Activated naive CD4-positive, alpha-beta T cell treated with anti-CD3 and anti-CD28 coated beads, Interleukin-2, amount 50 U/mL, for 24 hours (primary cell): ENCODE measurements at regions not wholly inside any gene's neighbourhood (a gene's known extent, or its start where the extent isn't known, plus 50 kb on each side); places are given as distances from the start of the nearest gene placed in this dataset.
"Not testable (repeated sequence)": the region's sequence is repeated elsewhere in the genome, so short reads cannot be mapped to it uniquely, and the experiment has no call there.

Experiments
- H3K27ac Mint-ChIP-seq: one replicate; pipeline ENCODE4 v1.8.0; 2021; ENCODE audit warnings: mild to moderate bottlenecking, mixed read lengths
- H3K27me3 Mint-ChIP-seq: one replicate; pipeline ENCODE4 v1.8.0; 2021; ENCODE audit warnings: mixed read lengths
- H3K36me3 Mint-ChIP-seq: one replicate; pipeline ENCODE4 v1.8.0; 2021; ENCODE audit warnings: mixed read lengths
- H3K4me1 Mint-ChIP-seq: one replicate; pipeline ENCODE4 v1.8.0; 2021; ENCODE audit warnings: mixed read lengths
- H3K4me3 Mint-ChIP-seq: one replicate; pipeline ENCODE4 v1.8.0; 2021; ENCODE audit warnings: mild to moderate bottlenecking, mixed read lengths
- H3K9me3 Mint-ChIP-seq: one replicate; pipeline ENCODE4 v1.8.0; 2021; ENCODE audit warnings: mixed read lengths

- Mint-ChIP-seq H3K9me3 (peaks cover 6% of the 10 kb centered on the region), H3K4me1 (no peaks in the 10 kb centered on the region), H3K36me3 (no peaks in the 10 kb centered on the region), H3K27me3 (no peaks in the 10 kb centered on the region), H3K27ac (no peak overlapping the region), H3K4me3 (no peak overlapping the region)
These were observed 219.5 kb upstream of the KCND2 start for GRCh38 chr7:120053390-120053961.

DNA sequence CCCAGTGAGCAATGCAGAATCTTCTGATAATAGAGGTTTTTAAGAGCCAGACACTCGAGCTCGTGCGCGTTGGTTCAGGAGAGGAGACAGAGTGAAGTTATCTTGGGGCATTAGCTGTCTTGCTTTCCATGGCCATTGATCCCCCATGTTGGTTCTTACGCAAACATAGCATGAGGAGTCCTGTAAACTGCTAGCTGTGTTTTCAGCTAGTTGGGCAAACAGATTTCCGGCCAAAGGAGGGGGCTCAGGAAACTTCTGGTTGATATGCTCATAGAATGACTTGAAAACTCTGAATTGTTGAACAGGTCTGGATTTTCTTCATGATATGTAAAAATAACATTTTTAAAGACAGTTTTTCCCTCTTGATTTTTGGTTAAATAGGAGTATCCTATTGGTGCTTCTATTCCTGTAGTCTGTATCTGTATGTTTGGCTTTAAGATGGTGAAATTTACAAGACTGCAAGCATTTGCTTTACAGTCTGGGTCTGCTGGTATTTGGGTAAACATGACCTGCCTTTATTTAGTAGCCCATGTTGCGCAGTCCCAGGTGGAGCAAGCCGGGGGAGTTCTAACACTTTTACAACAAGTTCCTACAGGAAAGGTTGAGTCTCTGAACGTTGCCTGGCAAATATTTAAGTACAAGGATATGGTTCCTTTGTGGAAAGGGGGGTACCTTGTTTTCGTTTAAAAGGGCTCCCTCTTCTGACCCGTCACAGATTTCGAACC, 218.4 kb upstream of the KCND2 start:
- H3K36me3 Mint-ChIP-seq = no peaks in the 10 kb centered on the region
- no peak overlapping the region for H3K27ac Mint-ChIP-seq
- no peaks in the 10 kb centered on the region for H3K4me1 Mint-ChIP-seq
- H3K4me3 Mint-ChIP-seq = no peak overlapping the region
- no peaks in the 10 kb centered on the region for H3K27me3 Mint-ChIP-seq
- peaks cover 6% of the 10 kb centered on the region for H3K9me3 Mint-ChIP-seq

DNA sequence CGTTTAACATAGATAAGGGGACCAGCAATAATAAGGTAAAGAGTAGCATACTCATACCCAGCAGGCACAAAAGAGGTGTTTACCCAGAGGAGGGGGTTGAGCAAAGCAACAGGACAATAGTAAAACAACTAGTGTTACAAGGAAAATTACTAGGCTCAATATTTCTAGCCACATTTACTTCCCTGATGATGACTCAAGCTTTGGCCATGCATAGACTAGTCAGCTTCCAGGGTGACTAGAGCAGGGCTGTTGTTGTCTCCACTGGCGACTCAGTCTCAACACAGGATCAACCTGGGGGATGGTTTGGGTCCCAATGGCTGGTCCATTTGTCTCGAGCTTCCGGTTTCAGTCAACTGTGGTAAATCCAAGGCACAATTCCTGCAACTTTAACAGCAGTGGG, 217.7 kb upstream of the KCND2 start:
- no peak overlapping the region for H3K27ac Mint-ChIP-seq
- H3K9me3 Mint-ChIP-seq = peaks cover 6% of the 10 kb centered on the region

GRCh38 chr7:120056227-120056626, 216.7 kb upstream of the KCND2 start:
- Mint-ChIP-seq H3K36me3 (no peaks in the 10 kb centered on the region), H3K4me3 (no peak overlapping the region), H3K4me1 (no peaks in the 10 kb centered on the region), H3K27me3 (no peaks in the 10 kb centered on the region), H3K9me3 (peaks cover 6% of the 10 kb centered on the region), H3K27ac (no peak overlapping the region)

More for the DNA sequence above, 217.7 kb upstream of the KCND2 start:
- H3K4me1 Mint-ChIP-seq = no peaks in the 10 kb centered on the region
- no peaks in the 10 kb centered on the region for H3K27me3 Mint-ChIP-seq
- H3K4me3 Mint-ChIP-seq = no peak overlapping the region
- H3K36me3 Mint-ChIP-seq = no peaks in the 10 kb centered on the region

- Mint-ChIP-seq H3K4me3 (no peak overlapping the region), H3K36me3 (no peaks in the 10 kb centered on the region), H3K27ac (no peak overlapping the region), H3K27me3 (no peaks in the 10 kb centered on the region), H3K4me1 (no peaks in the 10 kb centered on the region), H3K9me3 (no peaks in the 10 kb centered on the region)
These were observed 213.3 kb upstream of the KCND2 start for GRCh38 chr7:120059641-120060040.

DNA sequence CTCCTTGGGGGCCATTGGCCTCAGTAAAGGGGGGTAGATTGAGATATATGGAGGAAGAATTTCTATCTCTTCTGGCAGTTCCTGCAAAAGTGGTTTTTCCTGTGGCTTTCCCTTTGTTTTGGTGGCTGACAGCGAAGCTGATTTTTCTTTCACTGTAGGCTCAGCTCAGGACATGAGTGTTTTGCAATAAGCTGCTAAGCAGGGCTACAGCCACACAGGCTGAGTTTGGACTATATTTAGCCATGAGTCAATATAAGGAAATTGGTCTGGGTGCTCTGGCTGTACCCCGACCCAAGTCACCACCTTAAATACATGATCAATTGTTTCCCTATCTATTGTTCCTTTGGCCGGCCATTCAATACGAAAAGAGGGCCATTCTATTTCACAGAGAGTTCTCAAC, 212.7 kb upstream of the KCND2 start:
- H3K4me3 Mint-ChIP-seq = no peak overlapping the region

GRCh38 chr7:120060875-120061274, 212.1 kb upstream of the KCND2 start:
- Mint-ChIP-seq H3K27me3 (no peaks in the 10 kb centered on the region), H3K4me3 (no peak overlapping the region), H3K36me3 (no peaks in the 10 kb centered on the region), H3K9me3 (no peaks in the 10 kb centered on the region), H3K4me1 (no peaks in the 10 kb centered on the region), H3K27ac (no peak overlapping the region)

More for the DNA sequence above, 212.7 kb upstream of the KCND2 start:
- Mint-ChIP-seq H3K9me3 (no peaks in the 10 kb centered on the region), H3K36me3 (no peaks in the 10 kb centered on the region), H3K4me1 (no peaks in the 10 kb centered on the region), H3K27ac (no peak overlapping the region), H3K27me3 (no peaks in the 10 kb centered on the region)

DNA sequence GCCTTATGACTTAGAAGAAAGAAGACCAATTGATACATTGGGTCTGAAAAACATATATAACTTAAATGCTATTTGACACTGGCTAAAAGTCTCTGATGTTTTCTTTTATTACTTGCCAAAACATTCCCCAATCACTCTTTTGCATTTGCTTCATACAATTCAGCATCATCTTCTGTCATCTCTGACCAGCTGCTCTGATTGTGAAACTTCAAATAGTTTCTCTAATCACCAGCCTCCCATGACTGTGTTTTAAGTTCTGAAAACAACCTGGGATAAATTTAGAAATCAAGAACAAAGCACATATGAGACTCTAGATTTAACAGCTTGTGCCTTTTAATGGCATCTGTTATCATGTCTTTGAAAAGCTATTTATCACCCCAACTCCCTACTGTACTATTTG, 208.4 kb upstream of the KCND2 start:
- Mint-ChIP-seq H3K27ac (no peak overlapping the region), H3K9me3 (peaks cover 12% of the 10 kb centered on the region), H3K4me3 (no peak overlapping the region), H3K36me3 (no peaks in the 10 kb centered on the region), H3K4me1 (no peaks in the 10 kb centered on the region), H3K27me3 (no peaks in the 10 kb centered on the region)

DNA sequence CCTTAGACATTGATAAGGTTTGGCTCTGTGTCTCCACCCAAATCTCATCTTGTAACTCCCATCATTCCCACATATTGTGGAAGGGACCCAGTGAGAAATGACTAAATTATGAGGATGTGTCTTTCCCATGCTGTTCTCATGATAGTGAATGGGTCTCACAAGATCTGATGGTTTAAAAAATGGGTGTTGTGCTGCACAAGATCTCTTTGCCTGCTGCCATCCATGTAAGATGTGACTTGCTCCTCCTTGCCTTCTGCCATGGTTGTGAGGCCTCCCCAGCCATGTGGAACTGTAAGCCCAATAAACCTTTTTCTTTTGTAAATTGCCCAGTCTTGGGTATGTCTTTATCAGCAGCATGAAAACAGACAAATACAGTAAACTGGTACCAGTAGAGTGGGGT, 206.1 kb upstream of the KCND2 start:
- peaks cover 21% of the 10 kb centered on the region for H3K9me3 Mint-ChIP-seq
- H3K4me3 Mint-ChIP-seq, H3K36me3 Mint-ChIP-seq, H3K27me3 Mint-ChIP-seq, H3K4me1 Mint-ChIP-seq, H3K27ac Mint-ChIP-seq: not testable (repeated sequence)

DNA sequence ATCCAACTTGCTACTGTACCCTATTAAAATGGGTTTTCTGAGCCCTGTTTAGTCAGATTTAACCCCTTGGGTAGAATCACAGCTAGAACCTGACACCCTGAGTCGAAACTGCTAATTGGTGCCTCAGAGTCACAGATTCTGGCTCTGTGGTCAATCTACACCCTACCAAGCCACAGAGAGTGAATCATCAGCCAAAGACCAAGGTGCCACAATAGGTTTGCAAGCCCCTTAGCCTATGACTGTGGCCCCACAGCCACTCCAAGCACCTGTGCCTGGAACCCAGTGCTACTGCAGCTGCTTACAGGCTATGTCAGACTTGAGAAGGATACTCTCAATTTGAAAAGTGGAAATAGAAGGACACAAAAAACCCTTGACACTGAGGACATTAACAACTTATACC, 202.8 kb upstream of the KCND2 start:
- no peaks in the 10 kb centered on the region for H3K27me3 Mint-ChIP-seq
- peaks cover 21% of the 10 kb centered on the region for H3K9me3 Mint-ChIP-seq
- no peaks in the 10 kb centered on the region for H3K36me3 Mint-ChIP-seq
- no peaks in the 10 kb centered on the region for H3K4me1 Mint-ChIP-seq
- no peak overlapping the region for H3K27ac Mint-ChIP-seq
- no peak overlapping the region for H3K4me3 Mint-ChIP-seq

DNA sequence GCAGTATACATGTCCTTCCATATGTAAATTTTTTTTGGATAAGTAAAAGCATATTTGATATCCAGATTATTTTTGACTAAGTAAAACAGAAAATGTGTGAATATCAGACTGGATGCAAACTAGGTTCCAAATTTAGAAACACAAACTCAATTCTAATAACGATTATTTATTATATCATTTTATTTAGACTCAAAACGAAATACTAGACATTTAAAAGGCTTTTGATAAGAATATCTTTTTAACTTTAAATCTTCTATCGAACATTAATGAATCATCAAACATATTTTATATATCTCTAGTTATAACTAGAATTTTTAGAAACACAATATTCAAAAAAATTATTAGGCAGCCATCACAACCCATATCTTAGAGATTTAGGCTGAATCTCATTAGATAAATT, 195.2 kb upstream of the KCND2 start:
- Mint-ChIP-seq H3K4me1 (no peaks in the 10 kb centered on the region), H3K4me3 (no peak overlapping the region), H3K36me3 (no peaks in the 10 kb centered on the region), H3K9me3 (peaks cover 10% of the 10 kb centered on the region), H3K27me3 (no peaks in the 10 kb centered on the region), H3K27ac (no peak overlapping the region)

GRCh38 chr7:120079022-120079421, 194.0 kb upstream of the KCND2 start:
- Mint-ChIP-seq H3K4me3 (no peak overlapping the region), H3K4me1 (no peaks in the 10 kb centered on the region), H3K9me3 (peaks cover 10% of the 10 kb centered on the region), H3K36me3 (no peaks in the 10 kb centered on the region), H3K27ac (peak overlapping the region; percentile 41), H3K27me3 (no peaks in the 10 kb centered on the region)

DNA sequence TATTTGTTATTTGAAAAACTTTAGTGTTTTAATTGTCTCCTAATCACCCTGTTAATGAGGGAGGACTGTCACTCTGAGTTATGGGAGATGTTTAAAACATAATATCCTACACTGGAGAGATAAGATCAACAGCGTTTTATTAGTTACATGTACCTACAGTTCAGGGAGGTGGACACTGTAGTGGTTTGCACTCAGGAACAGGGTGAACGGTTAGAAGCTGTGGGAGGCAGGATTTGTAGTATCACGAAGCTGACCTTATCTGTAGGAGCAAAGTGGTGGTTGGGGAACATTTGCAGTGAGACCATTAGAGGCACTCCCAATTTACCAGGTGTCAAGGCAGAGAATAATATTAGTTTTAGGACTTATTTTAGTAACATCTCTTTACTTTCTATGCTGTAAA, 193.3 kb upstream of the KCND2 start:
- peaks cover 10% of the 10 kb centered on the region for H3K9me3 Mint-ChIP-seq
- no peaks in the 10 kb centered on the region for H3K4me1 Mint-ChIP-seq
- no peak overlapping the region for H3K4me3 Mint-ChIP-seq
- no peak overlapping the region for H3K27ac Mint-ChIP-seq
- H3K36me3 Mint-ChIP-seq = no peaks in the 10 kb centered on the region
- H3K27me3 Mint-ChIP-seq = no peaks in the 10 kb centered on the region

DNA sequence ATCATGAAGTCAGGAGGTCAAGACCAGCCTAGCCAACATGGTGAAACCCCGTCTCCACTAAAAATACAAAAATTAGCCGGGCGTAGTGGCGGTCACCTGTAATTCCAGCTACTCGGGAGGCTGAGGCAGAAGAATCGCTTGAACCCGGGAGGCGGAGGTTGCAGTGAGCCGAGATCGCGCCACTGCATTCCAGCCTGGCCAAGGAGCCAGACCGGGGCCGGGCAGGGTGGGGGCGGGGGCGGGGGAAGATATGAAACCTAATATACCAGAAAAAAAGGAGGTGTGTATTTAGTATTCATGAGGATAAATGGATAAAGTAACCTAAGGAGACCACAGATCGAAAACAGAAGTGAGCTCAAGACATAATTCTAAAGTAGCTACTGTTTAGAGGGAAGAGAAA, 186.5 kb upstream of the KCND2 start:
- H3K36me3 Mint-ChIP-seq, H3K27ac Mint-ChIP-seq, H3K9me3 Mint-ChIP-seq, H3K27me3 Mint-ChIP-seq, H3K4me3 Mint-ChIP-seq, H3K4me1 Mint-ChIP-seq: not testable (repeated sequence)

GRCh38 chr7:120089968-120090367, 183.0 kb upstream of the KCND2 start:
- H3K27ac Mint-ChIP-seq = peak overlapping the region; percentile 10
- no peaks in the 10 kb centered on the region for H3K4me1 Mint-ChIP-seq
- no peak overlapping the region for H3K4me3 Mint-ChIP-seq
- peaks cover 10% of the 10 kb centered on the region for H3K9me3 Mint-ChIP-seq
- no peaks in the 10 kb centered on the region for H3K36me3 Mint-ChIP-seq
- H3K27me3 Mint-ChIP-seq = no peaks in the 10 kb centered on the region

DNA sequence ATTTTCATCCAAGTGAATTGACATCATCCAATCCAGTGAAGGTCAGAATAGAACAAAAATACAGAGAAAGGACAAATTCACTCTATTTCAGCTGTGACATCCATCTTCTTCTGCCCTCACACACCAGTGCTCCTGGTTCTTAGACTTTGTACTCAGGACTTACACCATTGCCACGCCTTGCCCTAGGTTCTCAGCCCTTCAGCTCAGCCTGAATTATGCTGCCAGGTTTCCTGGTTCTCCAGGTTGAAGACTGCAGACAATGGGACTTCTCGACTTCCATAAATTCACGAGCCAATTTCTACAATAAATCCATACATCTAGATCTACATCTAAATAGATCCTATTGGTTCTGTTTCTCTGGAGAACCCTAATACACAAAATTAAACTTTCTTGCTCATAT, 181.2 kb upstream of the KCND2 start:
- Mint-ChIP-seq H3K9me3 (peaks cover 10% of the 10 kb centered on the region), H3K4me3 (no peak overlapping the region), H3K4me1 (no peaks in the 10 kb centered on the region), H3K36me3 (no peaks in the 10 kb centered on the region), H3K27me3 (no peaks in the 10 kb centered on the region), H3K27ac (no peak overlapping the region)

DNA sequence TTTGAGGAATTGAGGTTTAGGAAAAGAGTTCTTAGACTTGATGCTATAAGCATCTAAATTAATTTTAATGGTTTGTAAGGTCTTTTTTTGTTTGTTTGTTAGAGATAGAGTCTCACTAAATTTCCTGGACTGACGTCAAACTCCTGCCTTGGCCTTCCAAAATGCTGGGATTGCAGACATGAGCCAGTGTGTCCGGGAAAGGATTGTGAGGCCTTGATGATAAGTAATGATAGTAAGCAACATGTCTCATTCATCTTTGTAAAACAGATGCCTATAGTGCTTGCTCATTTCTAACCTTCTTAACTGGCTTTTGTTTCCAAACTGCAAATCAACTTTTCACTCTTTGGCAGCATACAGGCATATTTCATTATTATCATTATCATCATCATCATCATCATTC, 176.0 kb upstream of the KCND2 start:
- no peak overlapping the region for H3K27ac Mint-ChIP-seq
- no peaks in the 10 kb centered on the region for H3K36me3 Mint-ChIP-seq
- no peak overlapping the region for H3K4me3 Mint-ChIP-seq
- no peaks in the 10 kb centered on the region for H3K4me1 Mint-ChIP-seq
- peaks cover 9% of the 10 kb centered on the region for H3K9me3 Mint-ChIP-seq
- H3K27me3 Mint-ChIP-seq = no peaks in the 10 kb centered on the region
